Activated CD4-positive, alpha-beta T cell treated with anti-CD3 and anti-CD28 coated beads, Interleukin-2, amount 50 U/mL, for 4 hours (primary cell): ENCODE measurements at regions not wholly inside any gene's neighbourhood (a gene's known extent, or its start where the extent isn't known, plus 50 kb on each side); places are given as distances from the start of the nearest gene placed in this dataset.

ENCODE experiments used
- DNase-seq, 2 experiments: peaks; one replicate each; pipeline ENCODE4 v3.0.0-alpha.2; 2020

DNA sequence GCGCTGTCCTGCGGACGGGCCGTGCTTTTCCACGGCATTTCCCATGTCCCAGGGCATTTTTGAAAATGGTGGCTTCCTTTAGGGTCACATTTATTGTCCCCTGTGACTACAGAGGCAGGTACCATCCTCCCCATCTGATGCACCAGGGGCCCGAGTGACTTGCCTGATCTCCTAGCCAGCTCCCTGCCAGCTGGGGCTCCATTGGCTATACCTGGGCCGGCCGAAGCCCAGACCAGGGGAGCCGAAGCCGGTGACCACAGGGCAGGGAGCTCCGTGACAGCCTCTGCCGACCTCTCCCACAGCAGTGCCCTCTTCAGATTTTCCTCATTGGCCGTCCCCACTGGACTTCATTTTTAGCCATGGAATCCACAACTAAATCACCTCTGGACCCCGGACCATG lies 170.6 kb downstream of the RBFOX3 start:
- DNase-seq = no peak

DNA sequence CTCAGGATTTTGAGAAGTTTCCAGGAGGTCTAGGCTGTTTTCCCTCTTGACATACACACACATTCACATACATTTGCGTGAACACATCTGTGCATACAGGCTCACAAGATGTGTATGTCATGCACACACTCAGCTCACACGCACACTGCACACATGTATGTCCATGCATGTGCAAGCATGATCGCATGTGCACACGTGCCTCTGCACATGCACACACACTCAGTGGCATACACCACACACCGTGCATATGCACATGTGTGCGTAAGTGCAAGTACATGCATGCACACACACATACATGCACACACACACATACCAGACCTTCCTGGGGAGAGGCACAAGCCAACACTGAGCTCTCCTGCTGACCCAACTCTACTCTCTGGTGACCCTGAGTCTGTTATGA lies 171.4 kb downstream of the RBFOX3 start:
- no peak for DNase-seq

DNA sequence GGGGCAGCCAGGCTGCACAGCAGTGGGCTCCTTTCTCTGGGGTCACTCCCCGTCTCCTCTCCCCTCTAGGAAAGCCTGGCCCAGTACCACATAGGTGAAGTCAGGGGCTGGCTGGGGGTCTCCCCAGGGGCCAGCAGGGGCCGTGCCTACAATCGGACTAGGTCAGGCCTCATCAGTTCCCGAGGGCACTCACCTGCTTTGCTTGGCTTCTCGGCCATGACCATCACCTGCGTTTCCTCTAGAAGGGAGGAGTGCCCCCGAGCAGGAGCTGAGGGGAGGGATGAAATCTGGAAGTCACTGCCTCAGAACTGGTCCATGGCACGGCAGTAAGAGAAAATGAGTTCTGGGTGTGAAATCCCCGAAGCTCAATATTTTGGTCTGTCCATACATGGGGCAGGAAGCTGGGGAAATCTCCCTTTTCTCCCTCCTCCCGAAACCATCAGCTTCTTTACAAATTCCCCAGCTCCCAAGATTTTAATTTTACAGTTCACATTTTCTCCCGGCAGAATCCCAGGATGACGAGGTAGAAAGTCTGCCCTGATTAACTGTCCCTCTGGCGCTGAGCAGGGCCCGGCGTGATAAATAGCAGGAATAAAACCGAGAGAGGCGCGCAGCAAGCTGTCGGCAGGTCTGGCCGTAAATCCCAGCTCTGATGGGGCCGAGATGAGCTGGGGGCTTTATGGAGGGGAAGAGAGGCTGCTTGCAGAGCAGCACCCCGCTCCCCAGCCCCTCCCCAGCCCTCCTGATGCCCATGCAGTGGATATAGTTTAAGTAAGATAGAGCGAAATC lies 172.1 kb downstream of the RBFOX3 start:
- no peak for DNase-seq

DNA sequence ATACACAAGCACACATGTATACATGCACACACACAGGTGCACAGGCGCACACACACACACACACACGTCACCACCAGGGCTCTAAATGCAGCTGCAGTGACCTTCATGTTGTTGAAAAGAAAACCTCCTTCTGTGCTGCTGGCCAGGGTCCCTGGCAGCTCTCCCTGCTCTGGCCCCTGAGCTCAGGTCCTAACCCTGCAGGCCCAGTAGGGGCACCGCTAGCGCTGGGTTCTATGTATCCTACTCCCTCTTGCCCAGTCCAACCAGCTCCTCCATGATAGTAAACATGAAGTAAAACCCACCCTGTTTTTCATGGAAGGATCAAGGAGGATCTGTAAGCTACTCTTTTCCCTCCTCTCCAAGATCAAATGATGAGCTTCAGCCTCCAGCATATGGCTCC lies 172.8 kb downstream of the RBFOX3 start:
- no peak for DNase-seq

DNA sequence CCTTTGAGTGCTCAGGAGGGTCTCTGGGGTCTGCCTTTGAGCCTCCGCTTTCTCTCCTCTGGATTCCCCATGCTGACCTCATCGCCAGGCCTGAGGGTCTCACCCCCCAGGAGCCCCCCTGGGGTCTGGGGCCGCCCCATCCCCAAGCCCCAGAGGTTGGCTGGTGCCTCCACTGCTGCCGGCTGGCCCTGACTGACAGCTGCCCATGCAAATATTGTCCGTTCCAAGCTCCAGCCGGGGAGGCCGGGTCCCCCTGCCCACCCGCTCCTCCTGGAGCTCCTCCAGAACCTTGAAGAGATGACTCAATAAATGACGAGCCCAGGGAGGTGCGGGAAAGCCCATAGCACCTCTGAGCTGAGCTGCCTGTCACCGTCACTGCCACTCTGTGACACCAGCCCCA lies 173.8 kb downstream of the RBFOX3 start:
- DNase-seq = no peak

DNA sequence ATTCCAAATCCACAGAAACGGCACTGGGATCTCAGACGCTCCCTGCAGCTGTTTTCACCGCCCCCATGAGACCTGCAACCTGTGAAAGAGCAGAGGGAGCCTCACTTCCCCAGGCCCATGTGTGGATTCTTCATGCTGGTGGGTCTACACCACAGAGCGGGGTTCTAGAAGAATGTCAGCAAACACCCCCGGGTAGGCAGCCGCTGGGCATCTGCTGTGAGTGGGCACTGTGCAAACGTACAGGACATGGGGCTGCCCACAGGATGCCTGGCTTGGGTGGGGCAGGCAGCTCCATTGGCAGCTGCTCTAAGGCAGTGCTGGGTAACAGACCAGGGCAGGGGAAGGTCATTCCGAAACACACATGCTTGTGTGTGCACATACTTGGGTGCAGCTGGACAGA lies 174.9 kb downstream of the RBFOX3 start:
- DNase-seq = no peak

DNA sequence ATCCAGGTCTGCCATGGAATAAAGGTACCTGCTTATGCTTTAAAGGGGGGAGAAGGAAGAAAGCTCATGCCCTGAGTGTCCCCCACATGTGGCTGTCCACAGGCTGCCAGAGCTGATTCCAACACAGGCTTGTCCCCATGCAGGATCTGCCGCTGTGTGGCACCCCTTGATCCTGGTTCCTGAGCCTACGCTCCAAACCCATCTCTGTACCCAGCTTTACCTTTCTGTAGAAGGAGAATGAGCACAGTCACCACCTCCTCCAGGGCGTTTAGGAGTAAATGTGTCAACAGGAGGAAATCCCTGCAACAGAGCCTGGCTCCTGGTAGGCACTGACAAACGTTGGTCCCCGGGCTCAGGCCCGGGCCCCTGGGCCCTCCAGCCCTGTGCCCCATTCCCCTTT lies 175.6 kb downstream of the RBFOX3 start:
- no peak for DNase-seq

DNA sequence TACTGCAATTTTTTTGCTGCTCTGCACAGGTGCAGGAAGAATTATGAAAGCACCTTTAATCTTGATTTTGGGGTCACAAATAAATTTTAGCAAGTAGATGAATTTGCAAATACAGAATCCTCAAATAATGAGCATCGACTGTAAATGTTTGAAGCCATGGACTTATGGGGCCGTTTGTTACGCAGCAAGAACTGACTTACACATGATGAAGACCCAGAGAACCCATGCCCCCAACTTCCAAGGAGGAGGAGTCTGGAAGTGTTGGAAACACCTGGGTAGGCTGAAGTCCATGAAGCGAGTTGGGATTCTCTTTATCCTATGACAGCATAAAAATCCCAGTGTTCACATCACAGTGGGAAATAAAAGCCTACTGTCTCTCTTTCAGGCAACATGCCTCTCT lies 176.6 kb downstream of the RBFOX3 start:
- no peak for DNase-seq

DNA sequence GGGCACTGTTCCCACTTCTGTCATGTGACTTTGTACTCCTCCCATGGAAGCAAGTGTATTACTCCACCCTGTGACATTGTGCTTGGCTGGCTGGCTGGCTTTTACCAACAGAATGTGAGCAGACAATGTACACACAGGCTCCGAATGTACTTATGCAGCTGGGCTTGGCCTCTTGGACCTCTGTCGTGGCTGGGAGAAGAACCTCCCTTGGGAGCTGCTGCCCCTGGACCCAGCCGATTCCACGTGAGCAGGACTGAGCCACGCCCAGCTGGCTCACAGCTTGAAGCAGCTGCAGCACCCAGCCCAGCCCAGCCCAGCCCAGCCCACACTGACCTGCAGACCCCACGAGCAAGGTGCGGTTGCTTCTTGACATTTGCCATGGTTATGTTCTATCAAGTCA lies 177.5 kb downstream of the RBFOX3 start:
- no peak for DNase-seq

DNA sequence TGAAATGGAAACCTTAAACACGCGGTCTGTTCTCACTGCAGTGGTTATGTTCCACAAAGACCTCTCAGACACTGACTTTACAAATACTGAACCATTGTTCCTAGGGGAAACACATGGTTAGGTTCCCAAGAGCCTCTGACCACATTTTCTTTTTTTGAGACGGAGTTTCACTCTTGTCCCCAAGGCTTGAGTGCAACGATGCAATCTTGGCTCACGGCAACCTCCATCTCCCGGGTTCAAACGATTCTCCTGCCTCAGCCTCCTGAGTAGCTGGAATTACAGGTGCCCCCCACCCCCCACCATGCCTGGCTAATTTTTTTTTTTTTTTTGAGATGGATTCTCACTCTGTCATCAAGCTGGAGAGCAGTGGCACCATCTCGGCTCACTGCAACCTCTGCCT lies 179.7 kb downstream of the RBFOX3 start:
- DNase-seq = no peak

DNA sequence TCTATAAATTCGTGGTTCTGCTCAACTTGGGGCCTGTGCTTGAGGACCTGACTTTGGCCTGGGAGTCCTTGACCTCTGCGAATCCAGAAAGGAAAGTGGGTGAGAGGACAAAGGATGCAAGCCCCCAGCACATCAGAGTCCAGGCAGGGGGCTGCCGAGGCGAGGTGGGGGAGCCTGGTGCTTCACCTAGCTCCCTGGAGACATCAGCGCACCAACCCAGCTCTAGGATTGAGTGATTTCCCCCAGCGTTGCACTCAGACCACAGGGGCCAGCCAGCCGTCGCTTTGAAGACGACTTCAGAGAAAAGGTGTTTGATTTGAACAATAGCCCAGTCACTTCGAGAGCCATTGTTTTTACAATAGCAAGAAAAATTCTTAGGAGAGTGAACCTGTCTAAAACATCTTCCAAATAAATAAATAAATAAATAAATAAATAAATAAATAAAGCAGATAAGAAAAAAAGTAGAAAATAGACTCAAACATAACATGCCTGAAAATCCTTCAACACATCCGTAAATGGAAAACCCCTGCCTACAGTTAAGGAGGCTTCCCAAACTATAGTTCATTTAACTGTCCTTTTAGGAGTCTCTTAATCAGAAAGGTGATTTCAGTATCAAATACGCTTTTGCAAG lies 180.9 kb downstream of the RBFOX3 start:
- no peak for DNase-seq

DNA sequence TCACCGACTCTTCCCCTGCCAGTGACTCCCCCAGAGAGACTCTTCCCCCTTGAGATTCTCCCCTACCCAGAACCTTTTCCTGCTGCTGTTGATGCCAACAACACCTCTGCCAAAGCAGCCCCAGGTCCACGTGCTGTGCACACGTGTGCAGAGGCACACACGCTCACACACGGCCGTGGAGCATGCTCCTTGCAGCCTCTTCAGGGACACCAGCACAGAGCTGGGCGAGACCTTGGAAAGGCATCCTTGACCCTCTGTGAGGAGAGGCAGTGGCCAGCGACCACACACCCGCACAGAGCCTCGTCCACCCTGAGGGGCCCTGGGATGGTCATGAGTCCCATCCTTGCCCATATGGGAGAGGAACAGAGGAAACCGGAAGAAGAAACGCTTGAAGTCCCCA lies 181.9 kb downstream of the RBFOX3 start:
- DNase-seq = no peak

DNA sequence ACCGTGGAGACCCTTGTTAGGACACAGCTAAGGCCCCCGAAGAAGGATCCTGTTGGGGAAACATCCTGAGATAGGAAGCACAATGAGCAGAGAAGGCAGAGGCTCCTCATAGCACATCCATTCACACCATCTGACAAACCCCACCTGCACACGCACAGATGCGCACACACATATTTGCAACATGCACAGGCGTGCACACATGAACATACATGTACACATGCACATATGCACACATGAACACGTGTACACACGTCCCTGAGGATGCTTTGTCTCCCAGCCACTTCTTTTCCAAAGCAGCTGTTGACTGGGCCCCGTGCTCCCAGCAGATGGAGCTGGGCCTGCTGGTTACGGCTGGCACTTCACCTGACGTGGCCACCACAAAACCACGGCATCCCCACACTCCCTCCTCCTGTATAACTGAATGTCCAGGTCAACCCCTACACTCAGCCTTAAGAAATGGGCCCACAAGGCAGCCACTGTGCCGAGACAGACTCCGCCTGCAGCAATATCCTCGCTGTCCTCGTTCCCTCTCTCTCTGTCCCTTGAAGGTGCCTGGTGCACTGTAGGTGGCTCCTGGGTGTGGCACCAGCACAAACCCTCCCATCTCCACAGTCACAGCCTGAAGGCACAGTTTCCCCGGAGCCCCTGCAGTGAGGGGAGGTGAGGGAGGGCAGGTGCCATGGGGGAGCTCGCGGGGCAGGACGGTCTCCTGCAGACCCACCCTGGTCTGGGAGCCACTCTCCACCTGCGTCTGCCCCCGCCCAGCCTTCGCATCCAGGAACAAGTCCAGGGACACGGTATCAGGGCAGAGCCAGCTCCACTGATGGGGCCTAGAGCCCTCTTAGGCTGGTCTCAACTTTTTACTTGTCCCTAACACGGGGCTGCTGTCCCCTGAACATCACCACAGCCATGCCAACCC lies 183.0 kb downstream of the RBFOX3 start:
- no peak for DNase-seq

DNA sequence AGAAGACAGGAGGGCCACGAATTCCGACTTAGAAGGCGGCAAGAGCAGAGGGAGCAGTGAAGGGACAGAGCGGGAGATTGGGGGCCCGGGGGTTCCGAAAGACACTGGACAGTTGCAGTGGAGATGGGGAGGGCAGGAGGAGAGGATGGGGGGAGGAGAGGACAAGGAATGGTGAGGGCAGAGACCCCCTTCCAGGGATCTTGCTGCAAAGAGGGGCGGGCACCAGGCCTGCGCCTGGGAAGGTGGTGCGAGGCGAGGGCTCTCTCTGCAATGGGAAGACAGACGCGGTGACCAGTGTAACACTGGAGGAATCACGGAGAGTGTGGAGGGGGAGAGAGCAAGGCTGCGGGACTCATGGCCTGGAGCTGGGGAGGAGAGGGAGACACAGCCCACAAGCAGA lies 185.2 kb downstream of the RBFOX3 start:
- no peak for DNase-seq

DNA sequence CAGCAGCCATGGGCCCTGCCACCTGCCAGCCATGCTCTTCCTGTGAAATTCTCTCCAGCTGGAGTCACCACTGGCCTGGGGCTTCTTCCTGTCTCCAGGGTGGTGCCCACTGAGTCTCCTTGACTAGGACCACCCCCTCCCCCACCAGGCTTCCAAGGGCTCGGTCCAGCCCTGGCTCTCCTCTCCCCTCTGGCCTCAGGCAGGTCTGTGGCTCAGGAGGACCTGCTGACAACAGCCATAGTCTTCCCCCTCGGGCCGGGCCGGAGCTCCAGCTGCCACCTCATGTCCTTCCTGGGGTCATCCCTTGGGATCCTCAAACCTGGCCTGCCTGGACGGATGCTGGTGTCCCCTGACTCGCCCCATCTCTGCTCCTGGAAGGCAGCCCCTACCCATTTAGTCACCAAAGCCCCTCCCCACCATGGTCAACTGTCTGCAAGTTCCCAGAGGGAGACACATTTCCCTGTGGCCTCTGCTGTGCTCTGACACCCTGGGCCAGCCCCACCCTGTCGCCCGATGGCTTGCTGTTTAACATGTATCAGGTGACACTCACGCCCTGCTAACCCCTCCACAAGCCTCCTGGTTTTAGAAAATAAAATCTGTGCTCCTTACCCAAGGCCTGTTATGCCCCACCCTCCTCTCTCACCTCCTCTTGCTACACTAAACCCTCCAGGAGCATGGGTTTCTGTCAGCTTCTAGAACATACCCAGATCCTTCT lies 186.2 kb downstream of the RBFOX3 start:
- DNase-seq = no peak

DNA sequence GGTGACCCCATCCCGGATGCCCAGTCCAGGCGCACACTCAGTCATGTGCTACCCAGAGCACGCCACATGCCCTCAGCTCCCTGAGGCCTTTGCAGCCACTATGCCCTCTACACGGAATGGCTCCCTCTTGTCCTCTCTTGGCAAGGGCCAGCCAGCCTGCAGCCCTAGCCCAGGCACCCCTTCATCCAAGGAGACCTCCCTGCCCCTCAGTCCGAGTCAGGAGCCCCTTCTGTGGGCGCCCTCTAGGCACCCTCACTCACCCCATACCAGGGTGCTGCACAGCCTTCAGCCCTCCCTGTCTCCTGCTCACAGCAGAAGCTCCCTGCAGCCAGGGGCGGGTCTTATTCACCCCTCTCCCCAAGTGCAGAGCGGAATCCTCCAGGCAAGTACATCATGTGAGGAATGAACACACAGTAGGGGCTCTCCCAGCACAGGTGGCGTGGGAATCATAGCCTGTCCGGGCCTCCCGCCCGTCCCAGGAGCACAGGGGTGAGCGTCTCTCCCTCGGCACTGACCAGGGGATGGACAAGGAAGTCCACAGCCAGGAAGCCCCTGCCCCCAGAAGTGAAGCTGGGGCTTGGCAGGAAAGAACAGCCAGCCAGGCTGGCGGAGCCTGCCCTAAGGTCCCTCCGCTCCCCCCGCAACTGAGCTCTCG lies 186.9 kb downstream of the RBFOX3 start:
- no peak for DNase-seq

DNA sequence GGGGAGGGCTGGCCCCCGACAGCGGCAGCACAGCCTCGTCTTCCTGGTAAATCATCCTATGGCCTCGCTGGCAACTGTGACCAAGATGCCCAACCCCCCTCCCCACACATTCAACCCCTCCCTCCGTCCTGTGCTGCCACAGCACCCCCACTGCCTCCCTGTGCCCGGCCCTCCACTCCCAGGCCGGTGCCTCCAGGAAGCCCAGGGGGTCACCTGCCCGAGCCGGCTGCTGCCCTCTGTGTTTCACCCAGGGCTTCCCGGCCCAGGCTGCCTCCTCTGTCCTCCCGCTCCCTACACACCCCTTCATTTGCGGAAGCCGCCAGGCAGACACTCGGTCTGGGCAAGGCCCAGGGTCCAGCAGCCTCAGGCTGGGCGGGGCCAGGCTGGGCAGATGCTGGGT lies 188.6 kb downstream of the RBFOX3 start:
- no peak for DNase-seq

DNA sequence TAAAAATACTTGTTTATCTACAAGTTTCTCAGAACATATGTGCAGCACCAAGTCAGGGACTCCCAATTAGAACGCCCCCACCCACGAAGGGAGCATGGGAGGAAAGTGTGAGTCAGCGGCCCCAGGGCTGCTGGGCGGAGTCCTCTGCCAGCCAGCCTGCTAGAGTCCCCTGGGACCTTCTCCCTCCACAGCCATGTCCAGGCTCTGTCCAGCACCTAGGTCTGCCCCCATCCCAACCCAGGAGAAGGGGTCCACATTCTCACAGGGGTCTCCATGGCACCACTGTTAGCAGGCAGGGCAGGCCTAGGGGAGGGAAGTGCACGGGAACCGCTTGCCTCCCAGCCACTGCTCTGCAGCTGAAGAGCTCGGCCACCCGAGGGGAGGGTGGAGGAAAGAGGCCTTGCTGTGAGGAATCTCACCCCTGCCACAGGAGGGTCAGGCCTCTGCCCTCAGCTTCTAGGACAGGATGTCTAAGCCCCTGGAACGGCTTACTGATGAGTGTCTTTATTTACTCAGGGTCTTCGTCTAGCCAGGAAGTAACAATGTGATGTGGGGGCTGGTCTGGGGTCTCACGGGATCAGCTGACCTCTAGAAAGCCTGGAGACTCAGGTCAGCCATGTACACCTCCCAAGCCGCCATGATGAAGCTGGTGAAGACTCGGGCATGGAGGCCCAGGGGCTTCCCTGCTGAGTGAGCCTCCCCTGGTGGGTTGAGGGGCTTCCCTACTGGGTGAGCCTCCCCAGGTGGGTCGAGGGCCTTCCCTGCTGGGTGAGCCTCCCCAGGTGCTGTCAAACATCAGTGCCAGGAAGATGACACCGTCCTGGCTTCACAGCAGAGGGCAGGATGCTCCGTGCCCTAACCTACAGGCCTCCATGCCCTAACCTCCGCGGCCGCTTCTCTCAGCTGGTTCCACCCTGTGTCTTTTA lies 190.3 kb downstream of the RBFOX3 start:
- DNase-seq = peak; percentile 13 to 24

DNA sequence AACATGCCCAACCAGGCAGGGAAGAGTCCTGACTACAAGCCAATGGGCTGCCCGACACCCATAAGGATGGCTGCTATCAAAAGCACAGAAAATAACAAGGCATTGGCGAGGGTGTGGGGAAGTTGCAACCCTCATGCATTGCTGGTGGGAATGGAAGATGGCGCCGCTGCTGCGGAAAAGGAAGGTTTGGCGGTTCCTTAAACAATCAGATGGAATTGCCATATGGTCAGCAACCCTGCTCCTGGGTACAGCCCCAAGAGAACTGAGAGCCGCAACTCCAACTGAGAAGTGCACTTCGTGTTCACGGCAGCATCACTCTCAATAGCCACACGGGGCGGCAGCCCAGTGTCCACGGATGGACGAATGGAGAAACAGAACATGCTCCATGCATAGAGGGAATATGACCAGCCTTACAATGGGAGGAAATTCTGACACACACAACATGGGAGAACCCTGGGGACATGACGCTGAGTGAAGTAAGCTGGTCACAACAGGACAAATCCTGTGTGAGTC lies 193.3 kb downstream of the RBFOX3 start:
- no peak for DNase-seq

DNA sequence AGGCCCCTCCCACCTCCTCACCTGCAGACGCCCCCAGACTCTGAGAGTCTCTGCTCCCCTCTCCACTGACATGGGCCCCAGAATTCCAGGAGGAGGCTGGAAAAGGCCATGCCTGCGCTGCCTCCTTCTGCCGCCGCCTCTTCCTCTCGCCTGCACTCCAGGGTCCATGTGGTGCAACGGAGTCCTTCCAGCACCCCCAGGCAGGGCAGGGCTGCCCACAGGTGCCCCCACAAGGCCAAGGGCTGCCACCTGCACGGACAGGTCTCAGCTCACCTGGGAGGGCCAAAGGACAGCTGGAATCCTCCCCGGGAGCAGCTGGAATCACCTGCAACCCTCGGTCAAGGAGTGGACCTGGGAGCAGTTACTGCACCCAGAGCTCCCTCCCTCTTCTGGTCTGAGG lies 194.9 kb downstream of the RBFOX3 start:
- DNase-seq = no peak

DNA sequence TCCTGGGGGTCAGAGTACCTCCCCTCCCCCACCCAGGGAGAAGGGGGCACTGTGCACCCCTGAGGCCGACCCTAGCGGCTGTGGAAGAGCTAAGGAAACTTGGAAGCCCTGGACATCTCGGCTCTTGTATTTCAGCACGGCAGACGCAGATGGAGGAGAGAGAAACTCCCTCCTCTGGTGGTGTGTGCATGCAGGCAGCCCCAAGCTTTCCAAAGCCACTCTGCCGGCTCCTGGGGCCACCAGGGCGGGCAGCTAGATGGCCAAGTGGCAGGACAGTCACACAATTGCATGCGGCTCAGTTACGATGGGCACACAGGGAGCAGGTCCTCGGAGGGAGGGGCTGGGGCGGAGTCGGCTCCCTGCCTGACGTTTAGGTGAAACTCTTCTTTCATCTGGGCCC lies 195.5 kb downstream of the RBFOX3 start:
- DNase-seq = no peak
